IPS-NIHi11 (cell line): ENCODE measurements at regions not wholly inside any gene's neighbourhood (a gene's known extent, or its start where the extent isn't known, plus 50 kb on each side); places are given as distances from the start of the nearest gene placed in this dataset.
A peak's percentile ranks its signal among the peaks of the same experiment; 100 is the strongest.
"Not testable (repeated sequence)": the region's sequence is repeated elsewhere in the genome, so short reads cannot be mapped to it uniquely, and the experiment has no call there.

Experiments
- DNase-seq: peaks from one replicate; pipeline ENCODE4 v3.0.0; 2012; ENCODE audit warnings: mixed read lengths, low spot score

GRCh38 chr20:12748359-12748994 is 260.3 kb upstream of the SPTLC3 start:
- DNase-seq = no peak

GRCh38 chr20:12750221-12750620 is 258.6 kb upstream of the SPTLC3 start:
- no peak for DNase-seq

- DNase-seq = not testable (repeated sequence)
These were observed 255.7 kb upstream of the SPTLC3 start for GRCh38 chr20:12752900-12753693.

GRCh38 chr20:12753742-12754141 is 255.0 kb upstream of the SPTLC3 start:
- DNase-seq = not testable (repeated sequence)

- DNase-seq = not testable (repeated sequence)
These were observed 249.3 kb upstream of the SPTLC3 start for GRCh38 chr20:12759493-12759892.

- DNase-seq = no peak
These were observed 246.0 kb upstream of the SPTLC3 start for GRCh38 chr20:12762725-12763124.

GRCh38 chr20:12763406-12763805 is 245.4 kb upstream of the SPTLC3 start:
- no peak for DNase-seq

GRCh38 chr20:12764053-12764452 is 244.7 kb upstream of the SPTLC3 start:
- no peak for DNase-seq

- no peak for DNase-seq
These were observed 243.9 kb upstream of the SPTLC3 start for GRCh38 chr20:12764851-12765250.

- no peak for DNase-seq
These were observed 234.8 kb upstream of the SPTLC3 start for GRCh38 chr20:12773936-12774335.

GRCh38 chr20:12775041-12775440 is 233.7 kb upstream of the SPTLC3 start:
- no peak for DNase-seq

- DNase-seq = no peak
These were observed 231.8 kb upstream of the SPTLC3 start for GRCh38 chr20:12777016-12777415.

- DNase-seq = no peak
These were observed 222.5 kb upstream of the SPTLC3 start for GRCh38 chr20:12786276-12786675.

- DNase-seq = no peak
These were observed 220.0 kb upstream of the SPTLC3 start for GRCh38 chr20:12788632-12789299.

- DNase-seq = no peak
These were observed 217.9 kb upstream of the SPTLC3 start for GRCh38 chr20:12790859-12791258.

- DNase-seq = peak; percentile 39
These were observed 210.5 kb upstream of the SPTLC3 start for GRCh38 chr20:12798286-12798685.

GRCh38 chr20:12808006-12808567 is 200.7 kb upstream of the SPTLC3 start:
- DNase-seq = no peak

GRCh38 chr20:12815231-12815768 is 193.5 kb upstream of the SPTLC3 start:
- no peak for DNase-seq

GRCh38 chr20:12815778-12816408 is 192.9 kb upstream of the SPTLC3 start:
- DNase-seq = no peak

- no peak for DNase-seq
These were observed 187.5 kb upstream of the SPTLC3 start for GRCh38 chr20:12821249-12821648.

GRCh38 chr20:12823734-12824133 is 185.0 kb upstream of the SPTLC3 start:
- DNase-seq = no peak
